ENCODE measurements at regions not wholly inside any gene's neighbourhood (a gene's known extent, or its start where the extent isn't known, plus 50 kb on each side); places are given as distances from the start of the nearest gene placed in this dataset.
"Not testable (repeated sequence)": the region's sequence is repeated elsewhere in the genome, so short reads cannot be mapped to it uniquely, and the experiment has no call there.

DNA sequence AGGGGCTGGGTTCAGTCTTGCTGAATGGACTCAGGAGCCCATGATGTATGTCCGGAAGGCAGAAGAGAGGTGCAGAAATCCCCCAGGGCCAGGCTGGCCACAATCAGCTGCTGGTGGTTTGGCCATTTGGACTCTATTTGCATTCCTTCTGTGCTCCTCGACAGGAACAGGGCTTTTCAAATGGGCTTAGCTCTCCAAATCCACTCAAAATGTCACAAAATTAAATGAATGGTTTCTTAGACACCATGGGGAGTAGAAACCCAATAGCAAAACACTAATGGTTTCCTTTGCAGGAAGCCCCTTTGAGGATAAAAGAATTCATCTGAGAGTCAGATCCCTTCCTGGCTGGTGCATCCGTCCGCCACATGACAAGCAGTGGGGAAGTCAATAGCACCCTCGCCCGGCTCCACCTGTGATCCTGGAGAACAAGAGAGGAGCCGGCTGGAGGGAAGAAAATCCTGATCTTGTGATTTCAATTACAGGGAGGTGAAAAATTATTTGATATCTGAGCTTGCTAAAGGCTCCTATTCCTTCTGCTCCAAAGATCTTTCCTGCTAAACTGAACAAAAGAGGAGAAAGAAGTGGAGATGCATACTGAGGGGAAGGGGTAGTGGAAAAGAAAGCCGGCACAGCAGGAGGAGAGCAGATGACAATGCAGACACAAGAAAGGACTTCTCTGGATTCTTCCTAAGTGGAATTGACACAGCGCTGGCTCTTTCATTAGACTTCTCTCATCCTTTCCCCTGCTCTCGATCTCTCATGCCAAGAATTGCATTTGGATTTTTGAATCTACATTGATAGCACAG, 190.7 kb downstream of the C7orf25 start:
- FAIRE-seq: no peak

DNA sequence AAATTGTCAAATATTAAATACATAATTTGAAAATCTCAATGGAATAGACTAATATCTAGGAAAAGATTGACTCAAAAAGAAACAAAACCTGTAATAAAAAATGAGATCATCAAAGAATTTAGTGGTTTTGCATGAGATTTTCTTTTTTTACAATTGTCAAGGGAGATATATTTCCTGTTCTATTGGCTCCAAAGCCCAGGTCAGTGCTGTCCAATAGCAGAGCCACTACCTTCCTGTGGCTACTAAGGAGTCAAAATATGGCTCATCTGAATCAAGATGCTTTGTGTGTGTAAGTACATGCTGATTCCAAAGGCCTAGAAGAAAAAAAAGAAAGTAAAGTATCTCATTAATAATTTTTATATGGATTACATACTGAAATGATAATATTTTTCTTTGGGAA, 191.9 kb downstream of the C7orf25 start:
- no peak for FAIRE-seq

DNA sequence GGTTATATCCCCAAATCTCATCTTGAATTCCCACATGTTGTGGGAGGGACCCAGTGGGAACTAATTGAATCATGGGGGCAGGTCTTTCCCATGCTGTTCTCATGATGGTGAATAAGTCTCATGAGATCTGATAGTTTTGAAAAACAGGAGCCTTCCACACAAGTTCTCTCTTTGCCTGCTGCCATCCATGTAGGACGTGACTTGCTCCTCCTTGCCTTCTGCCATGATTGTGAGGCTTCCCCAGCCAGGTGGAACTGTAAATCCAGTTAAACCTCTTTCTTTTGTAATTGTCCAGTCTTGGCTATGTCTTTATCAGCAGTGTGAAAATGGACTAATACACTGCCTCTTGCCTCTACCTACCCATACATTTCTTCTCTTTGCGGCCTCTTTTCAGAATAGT, 193.4 kb downstream of the C7orf25 start:
- FAIRE-seq: not testable (repeated sequence)

DNA sequence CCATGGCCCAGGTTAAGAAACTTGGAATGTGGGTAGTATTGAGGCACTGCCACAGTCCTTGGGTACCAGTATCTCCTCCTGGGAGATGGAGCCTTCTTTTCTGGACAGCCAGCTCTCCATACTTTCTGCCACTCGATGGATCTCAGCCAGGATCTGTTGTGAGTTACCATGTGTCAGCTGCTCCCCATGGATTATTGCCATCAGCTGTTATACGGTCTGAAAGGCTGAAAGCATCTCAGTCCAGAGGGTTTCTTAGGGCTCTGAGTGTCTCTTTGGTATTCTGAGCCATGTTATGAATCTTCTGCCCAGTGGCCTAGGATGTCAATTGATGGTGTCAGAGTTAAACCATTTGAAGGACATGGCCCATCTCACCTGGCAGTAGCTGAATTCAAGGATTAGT, 197.5 kb downstream of the C7orf25 start:
- no peak for FAIRE-seq

DNA sequence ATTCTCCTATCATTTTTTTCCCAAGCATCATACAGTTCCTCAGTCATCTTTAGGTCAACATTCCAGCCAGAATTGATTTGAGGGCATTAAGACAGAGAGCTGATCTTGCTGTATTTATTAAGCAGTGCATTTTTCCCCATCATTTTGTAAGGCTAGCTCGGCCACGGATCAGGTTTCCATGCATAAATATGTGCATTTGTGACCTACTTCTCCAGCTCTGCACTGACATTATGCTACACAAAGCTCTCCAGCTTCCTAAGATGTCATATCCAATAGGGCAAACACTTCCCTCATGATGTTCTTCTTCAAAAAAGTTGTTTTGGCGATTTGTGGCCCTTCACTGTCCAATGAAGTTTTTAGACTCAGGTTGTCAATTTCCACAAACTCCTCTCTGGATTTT, 202.6 kb downstream of the C7orf25 start:
- FAIRE-seq: no peak

DNA sequence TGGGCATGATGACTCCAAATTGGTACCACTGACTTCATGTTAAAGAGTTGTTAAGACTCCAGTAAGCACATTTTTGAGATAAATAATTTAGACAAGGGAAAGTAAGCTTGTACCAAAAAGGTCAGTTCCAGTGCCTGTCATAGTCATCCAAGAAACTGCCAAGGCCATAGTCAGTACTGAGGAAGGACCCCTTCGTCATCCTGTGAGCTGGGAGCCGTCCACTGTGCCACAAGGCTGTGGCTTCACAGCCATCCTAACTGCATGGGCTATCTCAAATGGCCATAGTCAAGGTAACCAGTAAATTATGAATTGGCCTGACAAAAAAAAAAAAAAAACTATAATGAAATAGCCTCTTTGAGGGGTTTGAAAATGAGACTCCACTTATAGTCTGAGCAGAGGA, 207.2 kb downstream of the C7orf25 start:
- no peak for FAIRE-seq

DNA sequence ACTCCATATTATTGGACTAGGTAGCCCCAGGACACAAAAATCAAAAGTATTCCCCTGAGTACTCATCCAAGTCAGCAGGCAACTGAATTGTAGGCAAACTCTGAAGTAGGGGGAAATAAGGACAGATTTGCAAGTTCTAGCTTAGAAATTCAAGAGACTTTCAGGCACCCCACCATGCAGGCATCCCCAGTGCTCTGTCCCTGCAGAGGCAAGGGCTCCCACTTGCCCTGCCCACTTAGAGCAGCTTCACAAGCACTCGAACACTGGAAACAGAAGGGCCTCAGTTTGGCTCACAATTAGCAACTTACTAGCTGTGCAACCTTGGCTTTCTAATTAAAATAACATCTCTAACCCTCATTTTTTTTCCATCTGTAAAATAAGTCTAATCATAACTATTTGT, 209.2 kb downstream of the C7orf25 start:
- no peak for FAIRE-seq

DNA sequence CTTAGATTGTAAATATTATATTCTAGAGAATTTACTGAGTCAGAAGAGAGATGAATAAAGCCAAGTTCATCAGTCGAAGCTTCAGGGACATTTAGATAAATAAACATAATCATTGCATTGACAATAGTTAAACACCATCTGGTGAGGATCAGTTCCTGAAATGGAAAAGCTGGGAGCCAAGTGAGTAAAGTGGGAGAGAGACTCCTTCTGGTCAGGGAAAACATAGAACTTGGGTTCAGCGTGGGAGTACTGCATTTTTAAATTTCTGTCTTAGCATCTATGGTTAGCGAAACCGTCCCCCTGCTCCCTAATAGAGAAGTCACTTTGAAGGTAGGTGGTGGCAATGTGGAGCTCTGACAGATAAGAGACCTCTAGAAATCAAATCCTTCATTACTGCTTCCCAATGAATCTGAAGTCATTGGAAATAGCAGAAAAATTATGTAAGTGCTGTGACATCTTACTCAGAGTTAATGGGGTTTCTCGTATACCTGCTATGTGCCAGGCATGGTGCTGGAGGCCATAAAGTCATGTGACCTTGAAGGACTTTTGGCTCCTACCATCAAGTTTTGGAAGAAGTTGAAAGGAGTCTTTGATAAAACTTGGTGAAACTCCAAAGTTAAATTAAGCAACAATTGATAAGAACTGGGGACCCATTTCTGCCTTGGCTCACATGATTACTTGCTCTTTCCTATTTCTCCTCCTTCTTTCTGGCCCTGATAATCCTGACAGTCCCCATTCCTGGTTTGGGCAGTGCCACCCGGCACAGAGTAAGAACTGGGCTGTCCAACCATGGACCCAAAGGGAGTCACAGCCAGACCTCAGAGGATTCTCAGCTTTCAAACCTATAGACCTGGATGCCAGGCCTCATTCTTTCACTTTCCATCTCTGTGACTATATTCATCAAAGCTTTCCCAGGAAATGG, 211.2 kb downstream of the C7orf25 start:
- no peak for FAIRE-seq

DNA sequence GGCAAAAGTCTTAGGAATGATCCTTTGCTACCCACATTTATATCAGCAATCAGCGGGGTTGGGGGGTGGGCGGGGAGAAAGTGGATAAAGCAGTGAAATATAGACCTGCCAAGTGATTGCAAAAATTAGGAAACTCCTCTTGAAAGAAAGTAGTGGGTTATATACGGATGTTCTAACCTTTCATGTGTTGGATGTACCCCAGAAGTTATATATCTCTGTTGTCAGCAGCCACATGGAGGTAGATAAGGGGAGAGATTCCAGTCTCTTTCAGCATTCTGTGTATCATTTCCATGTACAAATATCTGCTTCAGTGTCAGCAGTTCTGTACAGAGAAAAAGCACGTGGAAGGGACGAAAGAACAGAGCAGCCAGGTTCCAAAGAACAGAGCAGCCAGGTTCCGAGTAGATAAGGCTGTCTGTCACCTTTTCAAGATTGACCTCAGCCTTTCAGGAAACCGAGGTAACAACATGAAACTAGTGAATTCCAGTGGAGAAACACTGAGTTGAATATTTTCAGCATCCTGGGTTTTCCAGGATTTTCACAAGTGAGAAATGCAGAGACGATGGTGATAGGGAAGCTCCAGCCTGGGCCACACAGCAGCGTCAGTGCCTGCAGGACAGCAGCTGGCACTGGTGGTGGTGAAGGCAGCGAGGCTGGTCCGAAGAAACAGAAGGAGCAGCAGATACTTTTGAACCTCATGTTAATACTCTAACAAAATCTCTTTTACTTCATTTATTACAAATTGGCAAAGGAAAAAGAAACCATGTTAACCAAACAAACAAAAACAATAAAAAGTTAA, 212.3 kb downstream of the C7orf25 start:
- FAIRE-seq: no peak

DNA sequence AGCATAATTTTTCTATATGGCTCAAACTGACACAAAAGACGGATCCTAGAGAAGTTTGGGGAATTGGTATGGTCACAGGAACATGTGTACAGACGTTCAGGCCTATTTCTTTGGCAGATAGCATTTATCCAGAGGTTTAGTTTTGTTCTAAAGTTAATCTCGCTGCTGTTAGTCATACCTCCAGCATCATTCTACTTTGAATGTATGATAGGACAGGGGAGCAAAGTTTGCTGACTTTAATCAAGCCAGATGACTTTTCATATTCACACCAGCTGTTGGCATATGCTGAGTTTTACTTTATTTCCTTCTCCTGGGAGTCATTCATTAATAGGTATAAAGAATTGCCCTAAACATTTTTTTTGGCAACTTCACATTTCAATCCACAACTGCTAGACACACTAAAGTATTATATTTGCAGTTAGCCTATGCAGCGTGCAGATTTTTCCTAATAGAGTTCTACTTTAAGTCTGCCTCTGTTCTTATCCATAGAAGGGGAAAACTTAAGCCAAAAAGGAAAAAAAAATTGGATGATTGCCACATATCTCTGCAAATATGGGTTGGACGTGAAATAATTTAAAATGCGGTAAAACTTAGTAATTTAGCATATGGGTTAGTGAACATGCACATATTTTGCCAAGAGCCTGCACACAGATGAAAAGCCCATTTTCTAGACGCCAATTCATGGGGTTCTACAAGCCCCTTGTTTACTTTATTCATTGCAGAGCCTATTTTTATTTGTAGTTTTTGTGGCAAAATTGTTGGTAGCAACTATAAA, 213.1 kb downstream of the C7orf25 start:
- FAIRE-seq: no peak

DNA sequence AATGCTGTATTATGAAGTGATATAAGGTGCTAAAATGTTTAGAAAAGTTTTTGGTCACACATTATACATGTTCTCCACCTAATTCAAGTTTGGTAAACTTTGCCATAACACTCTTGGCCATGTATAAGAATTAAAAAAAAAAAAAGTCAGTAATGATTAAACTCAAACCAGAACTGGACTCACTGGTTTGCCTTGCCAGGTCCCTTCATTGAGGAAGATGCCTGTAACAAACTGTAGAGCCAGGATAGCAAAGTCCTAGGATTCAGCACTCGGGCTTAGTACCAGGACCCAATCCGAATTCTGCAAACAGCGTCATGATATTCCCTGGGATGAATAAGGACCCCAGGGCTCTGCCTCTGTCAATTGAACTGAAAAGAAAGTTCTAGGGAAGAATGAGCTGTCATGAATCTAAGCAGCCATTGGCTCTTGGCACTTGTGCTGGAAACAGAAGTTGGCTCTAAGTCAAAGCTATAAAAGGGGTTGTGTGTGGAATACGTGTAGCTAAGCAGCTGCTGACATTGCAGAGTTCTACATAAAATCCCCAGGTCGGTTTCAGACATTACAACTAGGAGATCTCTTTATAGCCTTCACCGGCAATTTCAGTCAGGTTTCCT, 216.9 kb downstream of the C7orf25 start:
- no peak for FAIRE-seq

DNA sequence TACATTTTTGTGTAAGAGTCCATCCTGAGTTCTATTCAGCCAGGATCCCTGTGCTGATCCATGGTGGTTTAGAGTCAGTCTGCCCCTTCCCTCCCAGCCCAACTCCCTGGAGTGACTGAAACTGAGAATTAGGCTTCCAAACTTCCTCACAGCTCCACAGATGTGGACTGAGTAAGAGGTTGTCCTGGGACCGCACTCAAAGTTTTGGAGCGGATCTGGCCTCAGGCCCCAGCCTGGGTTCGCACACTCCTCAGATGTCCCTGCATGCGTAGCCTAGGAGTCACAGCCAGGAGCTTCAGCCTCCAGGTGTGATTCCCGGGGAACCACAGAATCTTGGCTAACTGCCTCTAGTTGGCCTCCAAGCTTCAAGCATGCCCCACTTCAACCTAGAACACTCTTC, 218.1 kb downstream of the C7orf25 start:
- FAIRE-seq: no peak

DNA sequence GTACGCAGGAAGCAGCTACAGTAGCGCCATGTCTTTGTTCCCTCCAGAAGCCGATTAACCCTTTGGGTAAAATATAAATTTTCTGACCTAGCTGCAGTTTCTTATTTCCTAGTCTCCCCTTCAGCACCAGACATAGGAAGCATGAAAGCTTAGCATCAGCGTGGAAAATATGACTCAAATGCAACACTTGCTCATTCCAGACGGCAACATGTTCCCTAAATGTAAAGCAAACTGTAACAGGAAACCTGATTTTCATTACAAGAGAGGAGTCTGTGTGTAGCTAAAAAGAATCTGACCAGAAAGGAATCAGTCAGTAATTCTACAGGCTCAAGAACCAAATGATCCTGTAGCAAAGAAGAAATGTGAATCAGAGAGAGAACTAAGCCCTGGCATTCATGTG, 219.2 kb downstream of the C7orf25 start:
- FAIRE-seq: no peak

DNA sequence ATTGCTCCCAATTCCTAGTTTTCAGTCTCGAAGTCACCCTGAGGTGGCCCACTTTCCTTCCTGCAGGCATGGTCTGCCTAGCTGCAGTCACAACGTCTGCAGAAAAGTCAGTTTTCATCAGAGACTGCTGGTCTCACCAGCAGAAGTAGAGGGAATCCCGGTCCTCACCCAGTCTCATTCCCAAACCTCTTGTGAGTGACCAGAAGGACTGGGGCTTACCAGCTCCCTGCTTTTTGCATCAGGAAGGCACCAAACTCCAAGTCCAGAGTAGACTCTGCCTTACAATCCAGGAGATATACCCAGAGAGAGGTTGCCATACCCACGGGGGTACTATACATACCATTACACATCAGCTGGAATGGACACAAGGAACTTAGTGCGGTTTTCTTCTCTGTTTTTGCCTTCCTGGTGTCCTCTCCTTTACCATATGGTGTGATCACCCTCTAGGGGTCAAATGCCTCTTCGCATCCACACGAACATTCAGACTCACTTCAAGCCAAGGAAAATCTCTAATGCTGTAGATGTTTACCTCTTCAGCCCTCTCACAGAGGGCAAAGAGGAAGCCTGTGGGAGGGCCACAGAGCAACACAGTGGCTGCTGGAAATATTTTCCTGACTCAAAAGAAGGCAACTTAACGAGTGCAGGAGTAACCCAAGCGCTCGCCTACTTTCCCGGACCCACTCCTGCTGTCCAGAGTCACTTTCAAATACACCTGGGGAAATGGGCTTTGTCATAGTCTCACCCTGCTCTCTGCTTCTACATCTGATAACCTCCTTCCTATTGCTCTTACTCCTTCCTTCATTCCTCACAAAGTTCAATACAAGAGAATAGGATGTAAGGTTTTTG, 220.9 kb downstream of the C7orf25 start:
- FAIRE-seq: no peak

DNA sequence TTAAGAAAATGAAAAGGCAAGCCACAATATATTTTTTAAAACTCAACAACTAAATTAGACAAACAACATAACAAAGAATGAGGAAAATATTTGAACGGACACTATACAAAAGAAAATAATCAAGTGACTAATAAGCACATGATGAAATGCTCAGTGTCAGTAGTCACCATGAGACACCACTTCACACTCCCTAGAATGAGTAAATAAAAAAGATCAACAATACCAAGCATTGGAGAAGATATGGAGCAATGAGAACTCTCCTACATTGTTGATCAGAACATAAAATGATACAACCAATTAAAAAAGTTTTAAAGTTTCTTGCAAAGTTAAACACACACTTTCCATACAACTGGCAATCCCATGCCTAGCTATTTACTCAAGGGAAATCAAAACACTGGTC, 222.2 kb downstream of the C7orf25 start:
- no peak for FAIRE-seq

DNA sequence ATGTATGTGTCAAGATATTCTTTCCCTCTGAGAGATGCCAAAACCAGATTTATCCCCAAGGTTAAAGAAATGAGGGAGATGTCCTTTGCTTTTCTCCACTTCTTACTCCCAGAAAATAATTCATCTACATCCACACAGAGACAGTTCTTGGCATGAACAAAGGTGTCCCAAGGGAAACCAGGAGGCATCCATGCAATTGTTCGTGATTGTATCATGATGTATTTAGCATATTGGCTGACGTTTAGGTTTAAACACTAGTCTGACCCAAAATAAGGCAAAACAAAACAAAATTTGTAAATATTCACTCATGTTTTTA, 223.9 kb downstream of the C7orf25 start:
- FAIRE-seq: no peak

DNA sequence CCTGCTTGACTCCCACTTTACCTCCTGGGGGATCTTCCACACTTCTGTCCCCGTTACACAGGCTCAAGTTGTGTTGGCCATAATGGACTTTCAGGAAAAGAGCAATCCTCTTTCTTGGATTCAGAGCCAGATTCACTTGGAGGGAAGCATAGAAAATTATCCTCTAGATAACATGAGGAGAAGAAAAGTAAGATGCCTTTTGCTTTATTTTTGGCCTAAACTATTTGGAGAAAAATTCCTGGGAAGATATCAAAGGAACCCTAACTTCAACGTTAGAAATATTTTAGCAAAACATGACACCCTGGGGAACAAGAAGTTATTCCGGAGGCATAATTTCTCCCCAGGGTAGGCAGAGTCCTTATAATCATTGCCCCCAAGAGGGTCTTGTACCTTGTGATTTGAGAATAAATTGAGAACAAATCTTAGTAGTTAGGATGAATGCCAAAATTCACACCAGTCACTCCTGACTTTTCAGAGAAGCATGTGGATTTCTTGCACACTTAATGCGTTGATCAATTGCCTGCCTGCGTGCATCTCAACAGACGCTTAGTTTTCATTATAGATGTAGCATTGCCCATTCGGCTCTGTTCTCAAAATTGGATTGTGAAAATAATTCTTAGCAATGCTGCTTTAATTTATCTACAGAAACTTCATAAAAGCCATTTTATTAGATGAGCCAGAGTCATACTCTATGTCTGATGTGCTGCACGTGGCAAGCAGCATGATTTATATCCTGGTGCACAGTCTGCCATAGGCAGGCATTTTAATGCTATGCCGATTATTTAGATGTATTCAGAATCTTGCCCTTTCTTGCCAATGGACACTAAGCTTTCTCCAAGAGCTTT, 224.4 kb downstream of the C7orf25 start:
- FAIRE-seq: no peak

DNA sequence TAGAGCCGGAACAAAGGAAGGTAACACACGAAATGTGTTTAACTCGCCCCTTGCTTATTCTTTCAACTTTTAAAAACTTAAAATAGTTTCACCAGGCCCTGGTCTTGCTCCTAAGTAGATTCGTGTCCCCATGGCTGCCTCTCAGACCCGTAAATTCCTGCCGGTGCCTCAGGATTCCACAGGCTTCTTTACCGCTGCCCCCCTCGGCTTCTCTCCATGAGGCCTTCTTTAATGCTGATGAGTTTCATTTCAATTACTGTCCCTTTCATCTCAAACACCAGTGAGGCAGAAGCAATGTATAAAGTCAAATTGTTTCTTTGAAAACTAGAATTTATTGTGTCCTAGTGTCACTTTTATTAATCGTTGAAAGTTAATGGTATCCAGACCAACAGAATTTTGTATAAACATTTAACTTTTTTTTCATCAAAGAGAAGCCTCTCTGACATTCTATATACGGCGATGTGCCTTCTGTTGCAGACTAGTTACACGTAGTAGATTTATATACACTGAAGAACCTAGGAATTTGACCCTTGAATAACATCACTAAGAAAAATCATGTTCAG, 225.2 kb downstream of the C7orf25 start:
- FAIRE-seq: no peak

DNA sequence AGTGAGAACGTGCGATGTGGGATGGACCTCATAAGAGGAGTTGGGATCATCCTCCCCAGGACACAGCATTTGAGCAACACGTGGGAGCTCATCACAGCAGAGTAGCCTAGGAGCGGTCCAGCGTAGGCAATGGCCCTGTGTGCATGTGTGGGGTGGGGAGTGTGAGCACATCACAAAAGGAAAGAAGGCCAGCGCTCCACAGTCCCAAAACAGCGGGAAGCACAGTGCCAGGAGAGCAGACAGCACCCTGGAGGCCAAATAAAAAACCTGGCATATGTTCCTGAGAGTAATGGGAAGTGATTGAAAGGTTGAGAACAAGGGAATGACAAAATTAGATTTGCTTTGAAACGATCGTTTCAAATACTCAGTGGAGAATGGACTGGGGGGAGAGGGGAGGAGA, 226.0 kb downstream of the C7orf25 start:
- no peak for FAIRE-seq
